Choroid plexus epithelial cell (primary cell): ENCODE measurements at regions not wholly inside any gene's neighbourhood (a gene's known extent, or its start where the extent isn't known, plus 50 kb on each side); places are given as distances from the start of the nearest gene placed in this dataset.

Experiments used
- DNase-seq: peaks from one replicate; pipeline ENCODE4 v3.0.0-alpha.2; 2010; ENCODE audit warnings: low read depth
- H3K4me3 ChIP-seq: 2 replicates; pipeline ENCODE4 v1.5.1; 2011; ENCODE audit warnings: low read depth, mild to moderate bottlenecking, control low read depth, low read length, moderate library complexity
- TF ChIP-seq, protein P1 (sequence below): conservative IDR thresholded peaks from 2 replicates; pipeline ENCODE4 v1.5.1; 2011; ENCODE audit warnings: low read depth, mild to moderate bottlenecking, control low read depth, inconsistent platforms, low read length, moderate library complexity

DNA sequence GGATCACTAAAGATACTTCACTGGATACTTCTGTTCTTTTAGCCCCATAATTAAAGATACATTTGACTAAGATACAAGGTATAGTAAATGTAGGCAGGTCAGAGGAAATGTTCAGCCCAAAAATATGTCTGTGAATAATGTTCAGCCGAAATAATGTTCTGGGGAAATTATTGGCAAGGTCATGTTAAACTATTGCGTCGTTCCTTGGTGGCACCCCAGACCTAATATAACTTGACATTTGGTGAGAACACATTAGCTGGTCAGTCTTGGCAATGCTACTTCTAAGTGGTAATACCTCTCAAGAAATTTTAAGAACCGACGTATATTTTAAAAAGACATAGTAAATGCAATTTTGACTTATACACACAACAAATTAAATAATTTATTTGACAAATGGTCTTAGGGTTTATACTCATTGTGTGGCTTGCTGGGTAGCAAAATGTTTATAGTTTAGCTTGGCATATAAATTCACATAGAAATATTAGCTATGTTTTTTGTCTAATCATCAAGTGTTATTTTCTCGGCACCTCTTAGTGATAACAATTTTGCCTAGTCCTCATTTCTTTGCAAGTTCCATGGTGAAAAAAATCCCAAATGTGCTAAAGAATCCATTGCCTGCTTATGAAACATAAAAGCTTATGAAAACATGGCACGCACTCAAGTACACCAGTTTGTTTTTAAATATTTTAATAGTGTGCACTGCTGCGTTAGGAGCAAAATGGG is 270.3 kb upstream of the NEBL start:
- peak overlapping the region; percentile 40 for H3K4me3 ChIP-seq
- DNase-seq: no peak
- TF ChIP-seq, protein P1, sequence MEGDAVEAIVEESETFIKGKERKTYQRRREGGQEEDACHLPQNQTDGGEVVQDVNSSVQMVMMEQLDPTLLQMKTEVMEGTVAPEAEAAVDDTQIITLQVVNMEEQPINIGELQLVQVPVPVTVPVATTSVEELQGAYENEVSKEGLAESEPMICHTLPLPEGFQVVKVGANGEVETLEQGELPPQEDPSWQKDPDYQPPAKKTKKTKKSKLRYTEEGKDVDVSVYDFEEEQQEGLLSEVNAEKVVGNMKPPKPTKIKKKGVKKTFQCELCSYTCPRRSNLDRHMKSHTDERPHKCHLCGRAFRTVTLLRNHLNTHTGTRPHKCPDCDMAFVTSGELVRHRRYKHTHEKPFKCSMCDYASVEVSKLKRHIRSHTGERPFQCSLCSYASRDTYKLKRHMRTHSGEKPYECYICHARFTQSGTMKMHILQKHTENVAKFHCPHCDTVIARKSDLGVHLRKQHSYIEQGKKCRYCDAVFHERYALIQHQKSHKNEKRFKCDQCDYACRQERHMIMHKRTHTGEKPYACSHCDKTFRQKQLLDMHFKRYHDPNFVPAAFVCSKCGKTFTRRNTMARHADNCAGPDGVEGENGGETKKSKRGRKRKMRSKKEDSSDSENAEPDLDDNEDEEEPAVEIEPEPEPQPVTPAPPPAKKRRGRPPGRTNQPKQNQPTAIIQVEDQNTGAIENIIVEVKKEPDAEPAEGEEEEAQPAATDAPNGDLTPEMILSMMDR: no peak

GRCh38 chr10:21166557-21167287 is 269.6 kb upstream of the NEBL start:
- DNase-seq: peak; percentile 65
- peak overlapping the region; percentile 40 for H3K4me3 ChIP-seq
- TF ChIP-seq, protein P1: no peak

DNA sequence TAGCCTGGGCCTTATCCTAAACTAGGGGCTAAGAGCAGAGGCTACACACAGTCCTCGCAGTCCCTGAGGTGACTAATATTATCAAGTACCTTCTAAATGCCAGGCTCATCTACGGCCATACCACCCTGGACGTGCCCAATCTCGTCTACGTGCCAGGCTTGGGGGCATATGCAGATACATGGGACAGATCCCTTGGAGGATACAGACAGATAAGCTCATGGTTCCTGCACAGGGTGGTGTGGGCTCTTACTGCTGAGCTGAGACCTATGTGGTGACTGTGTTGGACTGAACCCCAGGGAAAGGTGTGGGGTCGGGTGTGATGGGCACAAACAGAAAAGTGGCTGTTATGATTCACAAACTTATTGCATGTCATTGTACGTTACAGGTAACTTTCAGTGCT is 268.4 kb upstream of the NEBL start:
- DNase-seq: no peak
- no peak overlapping the region for H3K4me3 ChIP-seq
- TF ChIP-seq, protein P1: no peak

DNA sequence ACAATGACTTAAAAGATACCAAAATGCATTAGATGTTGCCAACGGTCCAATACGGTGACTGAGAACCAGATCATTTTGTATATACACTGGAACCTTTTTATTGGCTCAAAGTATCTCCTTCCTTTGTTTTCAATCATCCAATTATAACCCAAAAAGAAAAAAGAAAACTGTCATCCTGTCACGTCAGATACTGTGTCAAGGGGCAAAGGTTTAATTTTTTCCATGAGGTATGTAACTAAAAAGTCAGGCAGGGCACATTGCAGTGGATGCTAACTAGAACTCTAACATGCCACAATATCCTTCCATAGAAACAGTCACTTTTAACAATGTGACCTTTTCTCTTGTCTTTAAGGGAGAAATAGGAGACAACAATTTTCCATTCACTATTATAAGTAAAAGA is 267.6 kb upstream of the NEBL start:
- no peak overlapping the region for H3K4me3 ChIP-seq
- DNase-seq: no peak
- TF ChIP-seq, protein P1: no peak

DNA sequence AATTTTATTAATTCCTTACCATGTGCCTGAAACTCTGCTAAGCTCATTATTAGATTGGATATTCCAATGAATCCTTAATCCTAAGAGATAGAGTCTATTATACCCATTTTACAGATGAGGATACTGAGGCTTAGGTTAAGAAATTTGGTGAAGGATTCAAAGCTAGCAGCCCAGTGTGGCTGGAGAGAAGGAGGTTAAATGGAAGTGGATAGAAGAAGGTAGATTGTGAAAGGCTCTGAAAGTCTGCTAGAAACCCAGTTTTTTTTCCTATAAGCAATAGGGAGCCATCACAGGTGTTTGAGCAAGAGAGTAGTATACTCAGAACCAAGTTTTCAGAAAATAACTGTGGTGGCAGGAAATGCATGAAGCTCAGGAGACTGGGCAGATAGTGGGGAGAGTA is 265.8 kb upstream of the NEBL start:
- DNase-seq: no peak
- TF ChIP-seq, protein P1: no peak
- H3K4me3 ChIP-seq: no peak overlapping the region

DNA sequence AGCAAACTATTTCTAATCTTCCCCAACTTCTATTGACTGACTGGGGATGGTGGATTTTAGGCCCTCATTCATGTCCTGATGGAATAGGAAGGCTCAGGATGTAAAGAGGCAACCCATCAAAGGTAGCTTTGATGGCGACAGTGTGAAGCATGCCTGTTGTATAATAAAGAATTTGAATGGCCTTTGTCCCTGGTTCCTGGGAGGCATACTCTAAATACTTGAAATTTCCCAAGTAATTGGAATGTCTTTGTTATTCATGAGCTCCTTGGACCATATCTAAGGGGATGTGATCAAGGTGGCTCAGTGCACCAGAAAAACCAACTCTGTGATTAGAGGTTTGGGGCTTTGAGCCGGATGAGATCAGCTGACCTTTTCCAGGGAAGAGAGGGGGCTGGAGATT is 264.5 kb upstream of the NEBL start:
- DNase-seq: no peak
- no peak overlapping the region for H3K4me3 ChIP-seq
- TF ChIP-seq, protein P1: no peak

DNA sequence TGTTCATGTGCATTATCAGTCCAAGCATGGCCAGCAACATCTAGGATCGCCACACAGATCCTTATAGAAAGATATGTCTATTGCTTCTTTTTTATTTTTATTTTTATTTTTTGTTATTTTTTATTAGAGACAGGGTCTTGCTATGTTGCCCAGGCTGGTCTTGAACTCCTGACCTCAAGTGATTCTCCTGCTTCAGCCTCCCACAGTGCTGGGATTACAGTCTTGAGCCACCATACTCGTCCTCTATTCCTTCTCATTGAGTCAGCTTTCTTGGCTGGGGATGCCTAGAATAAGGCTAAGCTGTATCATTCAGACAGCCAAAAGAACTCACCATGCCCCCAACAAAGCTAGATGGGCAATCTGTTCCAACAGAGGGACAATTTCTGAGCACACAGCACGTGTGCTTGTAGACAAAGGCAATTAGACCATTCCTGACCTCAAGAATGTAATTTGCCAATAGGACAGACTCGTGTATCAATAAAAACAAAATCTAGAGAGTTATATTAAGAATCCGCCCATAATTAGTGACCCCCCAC is 264.0 kb upstream of the NEBL start:
- DNase-seq: no peak
- TF ChIP-seq, protein P1: no peak
- no peak overlapping the region for H3K4me3 ChIP-seq
